ENCODE measurements at regions not wholly inside any gene's neighbourhood (a gene's known extent, or its start where the extent isn't known, plus 50 kb on each side); places are given as distances from the start of the nearest gene placed in this dataset.
"Not testable (repeated sequence)": the region's sequence is repeated elsewhere in the genome, so short reads cannot be mapped to it uniquely, and the experiment has no call there.

- Histone ChIP-seq H3K4me1 (ENCODE audit: insufficient read depth, low read length) (no peaks in the 10 kb centered on the region), H3K79me2 (ENCODE audit: insufficient read depth, low read length) (no peaks in the 10 kb centered on the region), H2AFZ (ENCODE audit: low read length) (no peak overlapping the region), H3K9me3 (ENCODE audit: low read depth, low read length) (no peaks in the 10 kb centered on the region), H3K4me2 (ENCODE audit: insufficient read depth, low read length) (no peak overlapping the region), H3K36me3 (ENCODE audit: insufficient read depth, low read length) (no peaks in the 10 kb centered on the region), H3K4me3 (ENCODE audit: insufficient read depth, low read length) (no peak overlapping the region), H3K27me3 (ENCODE audit: insufficient read depth, low read length) (peaks cover 5% of the 10 kb centered on the region), H3K27ac (ENCODE audit: low read depth, low read length) (no peak overlapping the region), H4K20me1 (ENCODE audit: insufficient read depth, low read length) (no peaks in the 10 kb centered on the region)
- DNase-seq (ENCODE audit: insufficient read length, low spot score, missing footprints): no peak
- TF ChIP-seq CTCF (IDR thresholded peaks at IDR 0.05; ENCODE audit: extremely low read depth, low read depth, low read length): no peak
These were observed 452.0 kb downstream of the PREX1 start for GRCh38 chr20:48375804-48376203.

GRCh38 chr20:48374991-48375595, 452.7 kb downstream of the PREX1 start:
- DNase-seq (ENCODE audit: insufficient read length, low spot score, missing footprints): no peak

GRCh38 chr20:48374031-48374907, 453.5 kb downstream of the PREX1 start:
- not testable (repeated sequence) for H3K36me3 ChIP-seq (ENCODE audit: insufficient read depth, low read length); H3K4me1 ChIP-seq (ENCODE audit: insufficient read depth, low read length); H2AFZ ChIP-seq (ENCODE audit: low read length); H3K4me2 ChIP-seq (ENCODE audit: insufficient read depth, low read length); H3K79me2 ChIP-seq (ENCODE audit: insufficient read depth, low read length); DNase-seq (ENCODE audit: insufficient read length, low spot score, missing footprints); H3K4me3 ChIP-seq (ENCODE audit: insufficient read depth, low read length); H3K27ac ChIP-seq (ENCODE audit: low read depth, low read length); H4K20me1 ChIP-seq (ENCODE audit: insufficient read depth, low read length); H3K9me3 ChIP-seq (ENCODE audit: low read depth, low read length)
- H3K27me3 ChIP-seq (ENCODE audit: insufficient read depth, low read length): peaks cover 10% of the 10 kb centered on the region

More at GRCh38 chr20:48374991-48375595, 452.7 kb downstream of the PREX1 start:
- no peak for TF ChIP-seq CTCF (IDR thresholded peaks at IDR 0.05; ENCODE audit: extremely low read depth, low read depth, low read length)
- H3K79me2 ChIP-seq (ENCODE audit: insufficient read depth, low read length): no peaks in the 10 kb centered on the region
- H3K27ac ChIP-seq (ENCODE audit: low read depth, low read length): no peak overlapping the region
- H3K27me3 ChIP-seq (ENCODE audit: insufficient read depth, low read length): peaks cover 10% of the 10 kb centered on the region
- no peaks in the 10 kb centered on the region for H3K36me3 ChIP-seq (ENCODE audit: insufficient read depth, low read length)
- no peaks in the 10 kb centered on the region for H3K9me3 ChIP-seq (ENCODE audit: low read depth, low read length)
- no peak overlapping the region for H2AFZ ChIP-seq (ENCODE audit: low read length)
- H3K4me2 ChIP-seq (ENCODE audit: insufficient read depth, low read length): no peak overlapping the region
- H3K4me1 ChIP-seq (ENCODE audit: insufficient read depth, low read length): no peaks in the 10 kb centered on the region
- no peak overlapping the region for H3K4me3 ChIP-seq (ENCODE audit: insufficient read depth, low read length)
- H4K20me1 ChIP-seq (ENCODE audit: insufficient read depth, low read length): no peaks in the 10 kb centered on the region

- DNase-seq (ENCODE audit: insufficient read length, low spot score, missing footprints): no peak
- H3K4me2 ChIP-seq (ENCODE audit: insufficient read depth, low read length): no peak overlapping the region
- no peak overlapping the region for H2AFZ ChIP-seq (ENCODE audit: low read length)
- no peak overlapping the region for H3K27ac ChIP-seq (ENCODE audit: low read depth, low read length)
- H3K4me1 ChIP-seq (ENCODE audit: insufficient read depth, low read length): no peaks in the 10 kb centered on the region
- no peak for TF ChIP-seq CTCF (IDR thresholded peaks at IDR 0.05; ENCODE audit: extremely low read depth, low read depth, low read length)
- peaks cover 10% of the 10 kb centered on the region for H3K27me3 ChIP-seq (ENCODE audit: insufficient read depth, low read length)
- no peaks in the 10 kb centered on the region for H4K20me1 ChIP-seq (ENCODE audit: insufficient read depth, low read length)
- H3K36me3 ChIP-seq (ENCODE audit: insufficient read depth, low read length): no peaks in the 10 kb centered on the region
- no peaks in the 10 kb centered on the region for H3K79me2 ChIP-seq (ENCODE audit: insufficient read depth, low read length)
- H3K4me3 ChIP-seq (ENCODE audit: insufficient read depth, low read length): no peak overlapping the region
- no peaks in the 10 kb centered on the region for H3K9me3 ChIP-seq (ENCODE audit: low read depth, low read length)
These were observed 454.3 kb downstream of the PREX1 start for GRCh38 chr20:48373555-48373934.

- H3K36me3 ChIP-seq (ENCODE audit: insufficient read depth, low read length); DNase-seq (ENCODE audit: insufficient read length, low spot score, missing footprints); H3K27ac ChIP-seq (ENCODE audit: low read depth, low read length); H3K9me3 ChIP-seq (ENCODE audit: low read depth, low read length); H2AFZ ChIP-seq (ENCODE audit: low read length); H3K79me2 ChIP-seq (ENCODE audit: insufficient read depth, low read length); H3K4me3 ChIP-seq (ENCODE audit: insufficient read depth, low read length); H4K20me1 ChIP-seq (ENCODE audit: insufficient read depth, low read length); H3K4me2 ChIP-seq (ENCODE audit: insufficient read depth, low read length); H3K4me1 ChIP-seq (ENCODE audit: insufficient read depth, low read length): not testable (repeated sequence)
- H3K27me3 ChIP-seq (ENCODE audit: insufficient read depth, low read length): peaks cover 10% of the 10 kb centered on the region
These were observed 454.8 kb downstream of the PREX1 start for GRCh38 chr20:48372851-48373554.

Measured in osteoblast (primary cell).